H9 (cell line): ENCODE measurements at regions not wholly inside any gene's neighbourhood (a gene's known extent, or its start where the extent isn't known, plus 50 kb on each side); places are given as distances from the start of the nearest gene placed in this dataset.

Experiments
- DNase-seq: peaks from one replicate; pipeline ENCODE4 v3.0.0-alpha.2; 2017
- H2AFZ ChIP-seq: one replicate; pipeline ENCODE4 v1.6.1; 2013; ENCODE audit warnings: mild to moderate bottlenecking, low read length, control low read depth, moderate library complexity
- H2AK5ac ChIP-seq: 2 replicates; pipeline ENCODE4 v1.6.1; 2013; ENCODE audit warnings: low read length, control low read depth, mixed read lengths; ENCODE audit not compliant: insufficient read length
- H2BK120ac ChIP-seq: one replicate; pipeline ENCODE4 v1.6.1; 2013; ENCODE audit warnings: low read depth, mild to moderate bottlenecking, low read length, control low read depth, inconsistent platforms; ENCODE audit not compliant: poor library complexity, severe bottlenecking
- H2BK12ac ChIP-seq: 2 replicates; pipeline ENCODE4 v1.6.1; 2013; ENCODE audit warnings: low read length, control low read depth, mixed read lengths, low read depth; ENCODE audit not compliant: insufficient read length
- H2BK15ac ChIP-seq: 2 replicates; pipeline ENCODE4 v1.6.1; 2013; ENCODE audit warnings: low read depth, low read length, control low read depth
- H2BK20ac ChIP-seq: one replicate; pipeline ENCODE4 v1.6.1; 2013; ENCODE audit warnings: low read depth, mild to moderate bottlenecking, low read length, control low read depth, inconsistent platforms; ENCODE audit not compliant: poor library complexity, severe bottlenecking
- H2BK5ac ChIP-seq: 2 replicates; pipeline ENCODE4 v1.6.1; 2013; ENCODE audit warnings: low read length, control low read depth, mixed read lengths; ENCODE audit not compliant: insufficient read length
- H3K14ac ChIP-seq: 2 replicates; pipeline ENCODE4 v1.6.1; 2013; ENCODE audit warnings: low read length, control low read depth; ENCODE audit not compliant: insufficient read depth
- H3K18ac ChIP-seq: 2 replicates; pipeline ENCODE4 v1.6.1; 2013; ENCODE audit warnings: low read depth, mild to moderate bottlenecking, mixed read lengths, low read length, control low read depth; ENCODE audit not compliant: insufficient read length
- H3K23ac ChIP-seq: 2 replicates; pipeline ENCODE4 v1.6.1; 2013; ENCODE audit warnings: low read length, control low read depth, mixed read lengths, low read depth; ENCODE audit not compliant: insufficient read length
- H3K23me2 ChIP-seq: 2 replicates; pipeline ENCODE4 v1.6.1; 2013; ENCODE audit warnings: low read depth, mild to moderate bottlenecking, mixed read lengths, low read length, control low read depth; ENCODE audit not compliant: insufficient read length, poor library complexity, severe bottlenecking
- H3K27ac ChIP-seq: 2 replicates; pipeline ENCODE4 v1.5.1; 2013; ENCODE audit warnings: low read length, control low read depth, mixed read lengths, low read depth; ENCODE audit not compliant: insufficient read length
- H3K27me3 ChIP-seq: 2 replicates; pipeline ENCODE4 v1.6.1; 2013; ENCODE audit warnings: low read length, control low read depth, inconsistent platforms; ENCODE audit not compliant: insufficient read depth
- H3K4ac ChIP-seq: 2 replicates; pipeline ENCODE4 v1.6.1; 2013; ENCODE audit warnings: low read depth, mild to moderate bottlenecking, control low read depth, inconsistent platforms, low read length, moderate library complexity
- H3K4me1 ChIP-seq: 2 replicates; pipeline ENCODE4 v1.6.1; 2013; ENCODE audit warnings: low read length, control low read depth, inconsistent platforms; ENCODE audit not compliant: insufficient read depth
- H3K4me2 ChIP-seq: 2 replicates; pipeline ENCODE4 v1.6.1; 2013; ENCODE audit warnings: low read length, control low read depth, mixed read lengths; ENCODE audit not compliant: insufficient read length, insufficient read depth
- H3K56ac ChIP-seq: 2 replicates; pipeline ENCODE4 v1.6.1; 2013; ENCODE audit warnings: low read depth, mild to moderate bottlenecking, mixed read lengths, low read length, control low read depth; ENCODE audit not compliant: insufficient read length
- H3K79me1 ChIP-seq: 2 replicates; pipeline ENCODE4 v1.6.1; 2013; ENCODE audit warnings: low read depth, mild to moderate bottlenecking, moderate library complexity, low read length, control low read depth, inconsistent platforms; ENCODE audit not compliant: insufficient read depth, poor library complexity, severe bottlenecking
- H3K79me2 ChIP-seq: 2 replicates; pipeline ENCODE4 v1.6.1; 2013; ENCODE audit warnings: low read length, control low read depth, inconsistent platforms; ENCODE audit not compliant: insufficient read depth
- H3K9ac ChIP-seq: 2 replicates; pipeline ENCODE4 v1.6.1; 2013; ENCODE audit warnings: low read length, control low read depth, mixed read lengths; ENCODE audit not compliant: insufficient read length; ENCODE audit errors: extremely low read depth
- H3K9me3 ChIP-seq: one replicate; pipeline ENCODE4 v1.6.1; 2013; ENCODE audit warnings: low read depth, low read length, inconsistent platforms; ENCODE audit not compliant: control insufficient read depth
- H3T11ph ChIP-seq: one replicate; pipeline ENCODE4 v1.6.1; 2013; ENCODE audit warnings: mild to moderate bottlenecking, low read length, control low read depth, inconsistent platforms
- H4K20me1 ChIP-seq: one replicate; pipeline ENCODE4 v1.6.1; 2013; ENCODE audit not compliant: control insufficient read depth, insufficient read length, insufficient read depth
- H4K5ac ChIP-seq: 2 replicates; pipeline ENCODE4 v1.6.1; 2013; ENCODE audit warnings: low read depth, mild to moderate bottlenecking, mixed read lengths, low read length, control low read depth; ENCODE audit not compliant: insufficient read length
- H4K8ac ChIP-seq: replicated peaks from 2 replicates; pipeline ENCODE4 v1.6.1; 2013; ENCODE audit warnings: low read length, control low read depth, mixed read lengths, low read depth; ENCODE audit not compliant: insufficient read length
- H4K91ac ChIP-seq: 2 replicates; pipeline ENCODE4 v1.6.1; 2013; ENCODE audit warnings: low read depth, mild to moderate bottlenecking, moderate library complexity, mixed read lengths, low read length, control low read depth; ENCODE audit not compliant: insufficient read length
- H3K27ac Mint-ChIP-seq, 3 experiments: 2 replicates in 2 of 3; 3 replicates in 1 of 3; pipeline ENCODE4 v1.8.0; 2020 to 2021; ENCODE audit warnings: mixed read lengths in 3 of 3, mild to moderate bottlenecking in 1 of 3, moderate library complexity in 1 of 3
- H3K27me3 Mint-ChIP-seq: 2 replicates; pipeline ENCODE4 v1.8.0; 2021; ENCODE audit warnings: low read depth, mild to moderate bottlenecking, moderate library complexity, mixed read lengths
- H3K36me3 Mint-ChIP-seq, 3 experiments: 2 replicates in 2 of 3; 3 replicates in 1 of 3; pipeline ENCODE4 v1.8.0; 2020 to 2021; ENCODE audit warnings: low read depth in 3 of 3, mixed read lengths in 3 of 3; ENCODE audit not compliant: insufficient read depth in 1 of 3
- H3K4me1 Mint-ChIP-seq, 2 experiments: 2 replicates each; pipeline ENCODE4 v1.8.0; 2020; ENCODE audit warnings: mixed read lengths in 2 of 2
- H3K4me3 Mint-ChIP-seq, 2 experiments: 2 replicates in 1 of 2; 3 replicates in 1 of 2; pipeline ENCODE4 v1.8.0; 2020 to 2021; ENCODE audit warnings: mild to moderate bottlenecking in 2 of 2, mixed read lengths in 2 of 2, moderate library complexity in 1 of 2
- H3K9me3 Mint-ChIP-seq, 2 experiments: 2 replicates in 1 of 2; 3 replicates in 1 of 2; pipeline ENCODE4 v1.8.0; 2020; ENCODE audit warnings: mild to moderate bottlenecking in 2 of 2, mixed read lengths in 2 of 2, moderate library complexity in 1 of 2
- CTCF ChIP-seq: fragments of 200-600 bp; sonication (generic); conservative IDR thresholded peaks from 3 replicates; pipeline ENCODE4 v1.8.0; 2021; ENCODE audit warnings: antibody characterized with exemption, mild to moderate bottlenecking
- WGBS: extraction: QIAGEN DNeasy Blood & Tissue Kit; methylation state at CpG from one replicate; pipeline ENCODE4 v1.1.7; 2013; ENCODE audit warnings: missing lambda C conversion rate, low lambda C conversion rate, mixed read lengths; ENCODE audit not compliant: insufficient read length; ENCODE audit errors: extremely low coverage; 5-methylcytosine and 5-hydroxymethylcytosine counted together

- Histone ChIP-seq H4K91ac (no peak overlapping the region), H3K56ac (no peak overlapping the region), H3K9me3 (no peaks in the 10 kb centered on the region), H2BK12ac (no peak overlapping the region), H3K18ac (no peak overlapping the region), H3K27ac (no peak overlapping the region), H3K79me1 (no peaks in the 10 kb centered on the region), H2AK5ac (no peak overlapping the region), H2BK15ac (no peak overlapping the region), H3T11ph (no peak overlapping the region), H3K27me3 (no peaks in the 10 kb centered on the region), H2BK120ac (no peak overlapping the region), H3K23me2 (no peaks in the 10 kb centered on the region), H3K23ac (no peak overlapping the region), H4K20me1 (no peaks in the 10 kb centered on the region), H2BK5ac (no peak overlapping the region), H3K9ac (no peak overlapping the region), H3K4ac (no peak overlapping the region), H3K79me2 (no peaks in the 10 kb centered on the region), H2AFZ (no peak overlapping the region), H2BK20ac (no peak overlapping the region), H3K4me2 (no peak overlapping the region), H4K5ac (no peak overlapping the region), H3K14ac (no peak overlapping the region), H3K4me1 (no peaks in the 10 kb centered on the region), H4K8ac (no peak overlapping the region)
- Mint-ChIP-seq H3K27me3 (no peaks in the 10 kb centered on the region), H3K4me1 (peaks cover 13 to 15% of the 10 kb centered on the region in 2 experiments), H3K9me3 (peaks cover 0 to 3% of the 10 kb centered on the region in 2 experiments; a peak in 1 of 5 replicates), H3K27ac (no peak overlapping the region; a peak in 2 of 7 replicates), H3K36me3 (peaks cover 0 to 5% (median 0%) of the 10 kb centered on the region in 3 experiments; a peak in 3 of 7 replicates), H3K4me3 (no peak overlapping the region; a peak in 1 of 5 replicates)
- TF ChIP-seq CTCF: no peak
- DNase-seq: no peak
- no CpG with 5 or more reads among the region's 3 CpGs for WGBS
Observed at GRCh38 chr3:8399686-8400085, 101.9 kb upstream of the LMCD1 start.
